ENCODE measurements at regions not wholly inside any gene's neighbourhood (a gene's known extent, or its start where the extent isn't known, plus 50 kb on each side); places are given as distances from the start of the nearest gene placed in this dataset.
"Not testable (repeated sequence)": the region's sequence is repeated elsewhere in the genome, so short reads cannot be mapped to it uniquely, and the experiment has no call there.

- intact Hi-C loops (cut with micrococcal nuclease; ENCODE audit: unreplicated experiment): no loop called here
- no peak for DNase-seq (ENCODE audit: low spot score)
- no peak overlapping the region for H3K27ac ChIP-seq (ENCODE audit: low read depth, low read length, poor library complexity, severe bottlenecking)
- H3K4me3 ChIP-seq (ENCODE audit: low read depth, low read length, poor library complexity, severe bottlenecking): no peak overlapping the region
- BruUV-seq (replicated peaks): no TSS peak
- no peaks in the 10 kb centered on the region for H3K36me3 ChIP-seq (ENCODE audit: insufficient read depth, low read length, poor library complexity, severe bottlenecking)
- no peak for TF ChIP-seq CTCF (conservative IDR thresholded peaks at IDR 0.05; ENCODE audit: low read depth, low read length)
- TF ChIP-seq EZH2 (IDR thresholded peaks at IDR 0.05; ENCODE audit: borderline replicate concordance, low read depth, low read length, poor library complexity, severe bottlenecking): no peak
- POLR2A ChIA-PET (ENCODE audit: low non-redundant PET): no interaction called here
- no peaks in the 10 kb centered on the region for H3K27me3 ChIP-seq (replicated peaks; ENCODE audit: insufficient read depth, low read depth, low read length, poor library complexity)
- H3K9me3 ChIP-seq (ENCODE audit: low read depth, low read length, poor library complexity, severe bottlenecking): no peaks in the 10 kb centered on the region
- no peaks in the 10 kb centered on the region for H3K4me1 ChIP-seq (ENCODE audit: insufficient read depth, low read length, poor library complexity, severe bottlenecking)
- CTCF ChIA-PET: no interaction called here
Observed at GRCh38 chr2:8251856-8252255, 430.0 kb upstream of the ID2 start.

- POLR2A ChIA-PET (ENCODE audit: low non-redundant PET): no interaction called here
- H3K4me1 ChIP-seq (ENCODE audit: insufficient read depth, low read length, poor library complexity, severe bottlenecking): no peaks in the 10 kb centered on the region
- H3K4me3 ChIP-seq (ENCODE audit: low read depth, low read length, poor library complexity, severe bottlenecking): no peak overlapping the region
- no TSS peak for BruUV-seq (replicated peaks)
- no peak overlapping the region for H3K27ac ChIP-seq (ENCODE audit: low read depth, low read length, poor library complexity, severe bottlenecking)
- TF ChIP-seq EZH2 (IDR thresholded peaks at IDR 0.05; ENCODE audit: borderline replicate concordance, low read depth, low read length, poor library complexity, severe bottlenecking): no peak
- no peak for TF ChIP-seq CTCF (conservative IDR thresholded peaks at IDR 0.05; ENCODE audit: low read depth, low read length)
- H3K9me3 ChIP-seq (ENCODE audit: low read depth, low read length, poor library complexity, severe bottlenecking): no peaks in the 10 kb centered on the region
- CTCF ChIA-PET: no interaction called here
- intact Hi-C loops (cut with micrococcal nuclease; ENCODE audit: unreplicated experiment): no loop called here
- DNase-seq (ENCODE audit: low spot score): no peak
- H3K36me3 ChIP-seq (ENCODE audit: insufficient read depth, low read length, poor library complexity, severe bottlenecking): no peaks in the 10 kb centered on the region
- H3K27me3 ChIP-seq (replicated peaks; ENCODE audit: insufficient read depth, low read depth, low read length, poor library complexity): no peaks in the 10 kb centered on the region
Observed at GRCh38 chr2:8252997-8253694, 428.7 kb upstream of the ID2 start.

GRCh38 chr2:8253781-8254180 is 428.1 kb upstream of the ID2 start:
- H3K36me3 ChIP-seq (ENCODE audit: insufficient read depth, low read length, poor library complexity, severe bottlenecking): no peaks in the 10 kb centered on the region
- POLR2A ChIA-PET (ENCODE audit: low non-redundant PET): no interaction called here
- H3K27ac ChIP-seq (ENCODE audit: low read depth, low read length, poor library complexity, severe bottlenecking): no peak overlapping the region
- no peak for DNase-seq (ENCODE audit: low spot score)
- H3K9me3 ChIP-seq (ENCODE audit: low read depth, low read length, poor library complexity, severe bottlenecking): no peaks in the 10 kb centered on the region
- CTCF ChIA-PET: no interaction called here
- TF ChIP-seq EZH2 (IDR thresholded peaks at IDR 0.05; ENCODE audit: borderline replicate concordance, low read depth, low read length, poor library complexity, severe bottlenecking) (no peak), CTCF (conservative IDR thresholded peaks at IDR 0.05; ENCODE audit: low read depth, low read length) (no peak)
- no peaks in the 10 kb centered on the region for H3K27me3 ChIP-seq (replicated peaks; ENCODE audit: insufficient read depth, low read depth, low read length, poor library complexity)
- intact Hi-C loops (cut with micrococcal nuclease; ENCODE audit: unreplicated experiment): no loop called here
- BruUV-seq (replicated peaks): no TSS peak
- H3K4me1 ChIP-seq (ENCODE audit: insufficient read depth, low read length, poor library complexity, severe bottlenecking): no peaks in the 10 kb centered on the region
- H3K4me3 ChIP-seq (ENCODE audit: low read depth, low read length, poor library complexity, severe bottlenecking): no peak overlapping the region

GRCh38 chr2:8254214-8254613 is 427.6 kb upstream of the ID2 start:
- H3K36me3 ChIP-seq (ENCODE audit: insufficient read depth, low read length, poor library complexity, severe bottlenecking); POLR2A ChIA-PET (ENCODE audit: low non-redundant PET); H3K4me3 ChIP-seq (ENCODE audit: low read depth, low read length, poor library complexity, severe bottlenecking); intact Hi-C loops (cut with micrococcal nuclease; ENCODE audit: unreplicated experiment); H3K9me3 ChIP-seq (ENCODE audit: low read depth, low read length, poor library complexity, severe bottlenecking); CTCF ChIA-PET; H3K27ac ChIP-seq (ENCODE audit: low read depth, low read length, poor library complexity, severe bottlenecking); H3K27me3 ChIP-seq (replicated peaks; ENCODE audit: insufficient read depth, low read depth, low read length, poor library complexity); BruUV-seq (replicated peaks); H3K4me1 ChIP-seq (ENCODE audit: insufficient read depth, low read length, poor library complexity, severe bottlenecking): not testable (repeated sequence)
- DNase-seq (ENCODE audit: low spot score): peak; percentile 10
